Neural progenitor cell (in vitro differentiated cells): ENCODE measurements at regions not wholly inside any gene's neighbourhood (a gene's known extent, or its start where the extent isn't known, plus 50 kb on each side); places are given as distances from the start of the nearest gene placed in this dataset.

Source experiments
- DNase-seq: peaks from one replicate; pipeline ENCODE4 v3.0.0-alpha.2; 2016; ENCODE audit warnings: low spot score
- H2AFZ ChIP-seq: fragments of 200-600 bp; sonication (generic); replicated peaks from 2 replicates; pipeline ENCODE4 v1.6.1; 2016; ENCODE audit warnings: antibody characterized with exemption
- H3F3A ChIP-seq: fragments of 200-600 bp; sonication (generic); 2 replicates; pipeline ENCODE4 v1.6.1; 2016; ENCODE audit warnings: antibody characterized with exemption, low read depth
- H3K27ac ChIP-seq: fragments of 200-600 bp; sonication (generic); 2 replicates; pipeline ENCODE4 v1.5.1; 2016; ENCODE audit warnings: mild to moderate bottlenecking
- H3K27me3 ChIP-seq: fragments of 200-600 bp; sonication (generic); 2 replicates; pipeline ENCODE4 v1.6.1; 2016; ENCODE audit warnings: mild to moderate bottlenecking, moderate library complexity
- H3K36me3 ChIP-seq: fragments of 200-600 bp; sonication (generic); 2 replicates; pipeline ENCODE4 v1.5.1; 2016
- H3K4me1 ChIP-seq: fragments of 200-600 bp; sonication (generic); 2 replicates; pipeline ENCODE4 v1.6.1; 2016; ENCODE audit warnings: mixed run types
- H3K4me2 ChIP-seq: fragments of 200-600 bp; sonication (generic); 2 replicates; pipeline ENCODE4 v1.6.1; 2016
- H3K4me3 ChIP-seq: fragments of 200-600 bp; sonication (generic); 2 replicates; pipeline ENCODE4 v1.5.1; 2016
- H3K79me2 ChIP-seq: fragments of 200-600 bp; sonication (generic); 2 replicates; pipeline ENCODE4 v1.6.1; 2016; ENCODE audit warnings: low read depth
- H3K9ac ChIP-seq: fragments of 200-600 bp; sonication (generic); 2 replicates; pipeline ENCODE4 v1.6.1; 2016
- H3K9me3 ChIP-seq: fragments of 200-600 bp; sonication (generic); 2 replicates; pipeline ENCODE4 v1.5.1; 2016; ENCODE audit warnings: low read depth
- H4K20me1 ChIP-seq: fragments of 200-600 bp; sonication (generic); 2 replicates; pipeline ENCODE4 v1.6.1; 2016; ENCODE audit warnings: low read depth
- H3K27ac Mint-ChIP-seq: 3 replicates; pipeline ENCODE4 v1.8.0; 2021; ENCODE audit warnings: mixed read lengths
- H3K27me3 Mint-ChIP-seq: 2 replicates; pipeline ENCODE4 v1.8.0; 2022; ENCODE audit warnings: low read depth, mild to moderate bottlenecking, inconsistent platforms, moderate library complexity, mixed read lengths; ENCODE audit not compliant: insufficient read depth
- H3K36me3 Mint-ChIP-seq: 3 replicates; pipeline ENCODE4 v1.8.0; 2021; ENCODE audit warnings: mixed read lengths
- H3K4me1 Mint-ChIP-seq: 3 replicates; pipeline ENCODE4 v1.8.0; 2021; ENCODE audit warnings: mixed read lengths
- H3K4me3 Mint-ChIP-seq: 3 replicates; pipeline ENCODE4 v1.8.0; 2021; ENCODE audit warnings: mild to moderate bottlenecking, moderate library complexity, mixed read lengths
- H3K9me3 Mint-ChIP-seq: 3 replicates; pipeline ENCODE4 v1.8.0; 2020; ENCODE audit warnings: mixed read lengths
- EZH2 ChIP-seq: fragments of 200-600 bp; sonication (generic); IDR thresholded peaks from 2 replicates; pipeline ENCODE4 v1.6.1; 2017; ENCODE audit warnings: antibody characterized with exemption, mild to moderate bottlenecking, moderate library complexity
- EZH2phosphoT487 ChIP-seq: fragments of 200-600 bp; sonication (generic); IDR thresholded peaks from 2 replicates; pipeline ENCODE4 v1.6.1; 2017; ENCODE audit warnings: antibody characterized with exemption
- TF ChIP-seq, protein P1 (sequence below): fragments of 200-600 bp; sonication (generic); IDR thresholded peaks from 2 replicates; pipeline ENCODE4 v1.5.1; 2017; ENCODE audit warnings: antibody characterized with exemption, mild to moderate bottlenecking

GRCh38 chr4:138413273-138413672 is 171.1 kb upstream of the SLC7A11 start:
- H3K27ac ChIP-seq = no peak overlapping the region
- no peaks in the 10 kb centered on the region for H3K4me1 ChIP-seq
- Mint-ChIP-seq H3K4me1 (no peaks in the 10 kb centered on the region), H3K27ac (no peak overlapping the region), H3K9me3 (peaks cover 5% of the 10 kb centered on the region), H3K36me3 (no peaks in the 10 kb centered on the region), H3K4me3 (no peak overlapping the region), H3K27me3 (peaks cover 2% of the 10 kb centered on the region)
- no peak overlapping the region for H3K4me3 ChIP-seq
- no peaks in the 10 kb centered on the region for H3K36me3 ChIP-seq
- H2AFZ ChIP-seq = no peak overlapping the region
- no peaks in the 10 kb centered on the region for H4K20me1 ChIP-seq
- H3K79me2 ChIP-seq = no peaks in the 10 kb centered on the region
- H3K9me3 ChIP-seq = no peaks in the 10 kb centered on the region
- TF ChIP-seq, protein P1, sequence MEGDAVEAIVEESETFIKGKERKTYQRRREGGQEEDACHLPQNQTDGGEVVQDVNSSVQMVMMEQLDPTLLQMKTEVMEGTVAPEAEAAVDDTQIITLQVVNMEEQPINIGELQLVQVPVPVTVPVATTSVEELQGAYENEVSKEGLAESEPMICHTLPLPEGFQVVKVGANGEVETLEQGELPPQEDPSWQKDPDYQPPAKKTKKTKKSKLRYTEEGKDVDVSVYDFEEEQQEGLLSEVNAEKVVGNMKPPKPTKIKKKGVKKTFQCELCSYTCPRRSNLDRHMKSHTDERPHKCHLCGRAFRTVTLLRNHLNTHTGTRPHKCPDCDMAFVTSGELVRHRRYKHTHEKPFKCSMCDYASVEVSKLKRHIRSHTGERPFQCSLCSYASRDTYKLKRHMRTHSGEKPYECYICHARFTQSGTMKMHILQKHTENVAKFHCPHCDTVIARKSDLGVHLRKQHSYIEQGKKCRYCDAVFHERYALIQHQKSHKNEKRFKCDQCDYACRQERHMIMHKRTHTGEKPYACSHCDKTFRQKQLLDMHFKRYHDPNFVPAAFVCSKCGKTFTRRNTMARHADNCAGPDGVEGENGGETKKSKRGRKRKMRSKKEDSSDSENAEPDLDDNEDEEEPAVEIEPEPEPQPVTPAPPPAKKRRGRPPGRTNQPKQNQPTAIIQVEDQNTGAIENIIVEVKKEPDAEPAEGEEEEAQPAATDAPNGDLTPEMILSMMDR = no peak
- TF ChIP-seq EZH2phosphoT487 = no peak
- TF ChIP-seq EZH2 = no peak
- H3K9ac ChIP-seq = no peak overlapping the region
- H3F3A ChIP-seq = no peaks in the 10 kb centered on the region
- H3K4me2 ChIP-seq = no peak overlapping the region
- H3K27me3 ChIP-seq = no peaks in the 10 kb centered on the region
- no peak for DNase-seq

- Histone ChIP-seq H3K27ac (no peak overlapping the region), H3F3A (no peaks in the 10 kb centered on the region), H3K4me2 (no peak overlapping the region), H3K79me2 (no peaks in the 10 kb centered on the region), H3K27me3 (no peaks in the 10 kb centered on the region), H4K20me1 (no peaks in the 10 kb centered on the region), H3K4me1 (no peaks in the 10 kb centered on the region), H3K9me3 (no peaks in the 10 kb centered on the region), H3K9ac (no peak overlapping the region), H2AFZ (no peak overlapping the region), H3K36me3 (no peaks in the 10 kb centered on the region), H3K4me3 (no peak overlapping the region)
- TF ChIP-seq EZH2 (no peak), EZH2phosphoT487 (no peak)
- TF ChIP-seq, protein P1 = no peak
- Mint-ChIP-seq H3K36me3 (no peaks in the 10 kb centered on the region), H3K4me1 (no peaks in the 10 kb centered on the region), H3K27ac (no peak overlapping the region), H3K27me3 (peaks cover 2% of the 10 kb centered on the region), H3K4me3 (no peak overlapping the region), H3K9me3 (peaks cover 5% of the 10 kb centered on the region)
- DNase-seq = no peak
These were observed 170.7 kb upstream of the SLC7A11 start for GRCh38 chr4:138412847-138413246.

DNA sequence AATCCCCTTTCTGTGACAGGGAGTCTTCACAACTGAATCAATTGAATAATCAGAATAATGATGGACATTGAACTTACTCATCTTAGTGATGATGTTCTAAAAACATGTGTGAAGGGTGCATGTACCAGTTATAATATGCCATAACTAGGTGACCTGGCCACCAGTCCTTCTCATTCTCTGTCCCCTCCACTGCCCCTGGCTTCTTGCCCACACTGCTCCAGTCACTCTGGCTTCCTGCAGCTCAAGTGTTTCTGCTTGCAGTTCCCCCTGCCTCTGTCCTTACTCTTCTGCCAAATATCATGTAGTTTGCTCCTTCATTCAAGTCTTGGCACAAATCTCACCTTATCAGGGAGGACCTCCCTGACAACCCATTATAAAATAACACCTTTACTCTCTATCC is 168.1 kb upstream of the SLC7A11 start:
- Histone ChIP-seq H2AFZ (no peak overlapping the region), H3K4me2 (no peak overlapping the region), H3K9me3 (no peaks in the 10 kb centered on the region), H3K27me3 (no peaks in the 10 kb centered on the region), H3K4me1 (no peaks in the 10 kb centered on the region), H3K27ac (no peak overlapping the region), H4K20me1 (no peaks in the 10 kb centered on the region), H3K4me3 (no peak overlapping the region), H3K9ac (no peak overlapping the region), H3K36me3 (no peaks in the 10 kb centered on the region), H3K79me2 (no peaks in the 10 kb centered on the region), H3F3A (no peaks in the 10 kb centered on the region)
- no peaks in the 10 kb centered on the region for H3K36me3 Mint-ChIP-seq
- H3K9me3 Mint-ChIP-seq = peaks cover 5% of the 10 kb centered on the region
- peaks cover 9% of the 10 kb centered on the region for H3K4me1 Mint-ChIP-seq
- H3K4me3 Mint-ChIP-seq = no peak overlapping the region
- no peaks in the 10 kb centered on the region for H3K27me3 Mint-ChIP-seq
- no peak overlapping the region for H3K27ac Mint-ChIP-seq
- no peak for TF ChIP-seq EZH2phosphoT487
- TF ChIP-seq, protein P1 = no peak
- TF ChIP-seq EZH2 = no peak
- DNase-seq = no peak

DNA sequence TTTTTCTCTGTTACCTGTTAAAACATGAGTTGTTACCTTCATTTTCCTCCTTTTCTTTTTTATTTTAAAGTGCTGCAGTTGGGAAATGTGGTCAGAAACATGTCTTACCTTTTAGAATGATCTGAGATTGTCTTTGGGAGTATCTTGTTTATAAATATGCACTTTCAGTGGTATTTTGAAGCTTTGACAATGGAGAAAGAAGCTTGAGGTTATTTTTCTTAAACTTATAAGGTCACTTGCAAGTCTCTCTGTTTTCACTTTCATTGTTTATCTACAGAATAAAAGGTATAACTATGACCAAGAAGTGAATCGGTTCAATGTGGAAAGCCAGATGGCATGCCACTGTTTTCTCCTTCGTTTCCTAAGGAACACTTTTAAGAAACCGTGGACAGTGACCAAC is 167.5 kb upstream of the SLC7A11 start:
- no peak overlapping the region for H3K4me3 ChIP-seq
- H4K20me1 ChIP-seq = no peaks in the 10 kb centered on the region
- H3K27me3 Mint-ChIP-seq = no peaks in the 10 kb centered on the region
- H3K27ac Mint-ChIP-seq = no peak overlapping the region
- no peaks in the 10 kb centered on the region for H3K36me3 ChIP-seq
- no peaks in the 10 kb centered on the region for H3K4me1 ChIP-seq
- no peaks in the 10 kb centered on the region for H3K9me3 ChIP-seq
- no peak for DNase-seq
- no peak for TF ChIP-seq EZH2phosphoT487
- TF ChIP-seq, protein P1 = no peak
- TF ChIP-seq EZH2 = no peak
- H3F3A ChIP-seq = no peaks in the 10 kb centered on the region
- H3K4me2 ChIP-seq = no peak overlapping the region
- no peaks in the 10 kb centered on the region for H3K27me3 ChIP-seq
- H2AFZ ChIP-seq = no peak overlapping the region
- peaks cover 5% of the 10 kb centered on the region for H3K9me3 Mint-ChIP-seq
- peaks cover 12% of the 10 kb centered on the region for H3K4me1 Mint-ChIP-seq
- no peaks in the 10 kb centered on the region for H3K36me3 Mint-ChIP-seq
- H3K79me2 ChIP-seq = no peaks in the 10 kb centered on the region
- no peak overlapping the region for H3K27ac ChIP-seq
- H3K9ac ChIP-seq = no peak overlapping the region
- no peak overlapping the region for H3K4me3 Mint-ChIP-seq
